ENCODE measurements at regions not wholly inside any gene's neighbourhood (a gene's known extent, or its start where the extent isn't known, plus 50 kb on each side); places are given as distances from the start of the nearest gene placed in this dataset.

- no peak for DNase-seq
- no peaks in the 10 kb centered on the region for H3K4me1 ChIP-seq (replicated peaks; ENCODE audit: insufficient read depth)
- no peak overlapping the region for H3K27ac ChIP-seq
- no peaks in the 10 kb centered on the region for H3F3A ChIP-seq (ENCODE audit: insufficient read depth, low read depth)
- ChIA-PET CTCF (no interaction called here), POLR2A (ENCODE audit: unreplicated experiment) (no interaction called here)
- no peaks in the 10 kb centered on the region for H4K20me1 ChIP-seq (ENCODE audit: insufficient read depth)
- H3K9me2 ChIP-seq (ENCODE audit: insufficient read depth): no peaks in the 10 kb centered on the region
- TF ChIP-seq EZH2 (IDR thresholded peaks at IDR 0.05; ENCODE audit: low read depth): no peak
- TF ChIP-seq CTCF (conservative IDR thresholded peaks at IDR 0.05): no peak
- no peak overlapping the region for H3K4me2 ChIP-seq
- no peaks in the 10 kb centered on the region for H3K27me3 ChIP-seq (ENCODE audit: insufficient read depth, low read depth)
- H3K4me3 ChIP-seq: no peak overlapping the region
- no TSS peak for BruUV-seq (replicated peaks)
- H3K36me3 ChIP-seq (ENCODE audit: low read depth): no peaks in the 10 kb centered on the region
- H3K79me2 ChIP-seq (ENCODE audit: low read depth): no peaks in the 10 kb centered on the region
- H3K9me3 ChIP-seq (ENCODE audit: insufficient read depth, low read depth): no peaks in the 10 kb centered on the region
- no peak overlapping the region for H2AFZ ChIP-seq
- intact Hi-C loops (cut with micrococcal nuclease; ENCODE audit: unreplicated experiment): no loop called here
Observed at GRCh38 chrX:20593402-20593801, 326.7 kb upstream of the RPS6KA3 start.

- H3K4me3 ChIP-seq: no peak overlapping the region
- no peaks in the 10 kb centered on the region for H3K4me1 ChIP-seq (replicated peaks; ENCODE audit: insufficient read depth)
- H3K27ac ChIP-seq: no peak overlapping the region
- intact Hi-C loops (cut with micrococcal nuclease; ENCODE audit: unreplicated experiment): no loop called here
- BruUV-seq (replicated peaks): no TSS peak
- H3K4me2 ChIP-seq: no peak overlapping the region
- no peaks in the 10 kb centered on the region for H3K9me3 ChIP-seq (ENCODE audit: insufficient read depth, low read depth)
- no peaks in the 10 kb centered on the region for H4K20me1 ChIP-seq (ENCODE audit: insufficient read depth)
- H3K79me2 ChIP-seq (ENCODE audit: low read depth): no peaks in the 10 kb centered on the region
- POLR2A ChIA-PET (ENCODE audit: unreplicated experiment): no interaction called here
- H3K27me3 ChIP-seq (ENCODE audit: insufficient read depth, low read depth): no peaks in the 10 kb centered on the region
- DNase-seq: no peak
- H3F3A ChIP-seq (ENCODE audit: insufficient read depth, low read depth): no peaks in the 10 kb centered on the region
- H3K9me2 ChIP-seq (ENCODE audit: insufficient read depth): no peaks in the 10 kb centered on the region
- no peak overlapping the region for H2AFZ ChIP-seq
- TF ChIP-seq CTCF (conservative IDR thresholded peaks at IDR 0.05): no peak
- TF ChIP-seq EZH2 (IDR thresholded peaks at IDR 0.05; ENCODE audit: low read depth): no peak
- no peaks in the 10 kb centered on the region for H3K36me3 ChIP-seq (ENCODE audit: low read depth)
- CTCF ChIA-PET: no interaction called here
Observed at GRCh38 chrX:20591246-20591645, 324.5 kb upstream of the RPS6KA3 start.

- Histone ChIP-seq H3K4me1 (replicated peaks; ENCODE audit: insufficient read depth) (no peaks in the 10 kb centered on the region), H2AFZ (no peak overlapping the region), H3K9me2 (ENCODE audit: insufficient read depth) (no peaks in the 10 kb centered on the region), H3K36me3 (ENCODE audit: low read depth) (no peaks in the 10 kb centered on the region), H4K20me1 (ENCODE audit: insufficient read depth) (no peaks in the 10 kb centered on the region), H3K4me3 (no peak overlapping the region), H3K9me3 (ENCODE audit: insufficient read depth, low read depth) (no peaks in the 10 kb centered on the region), H3K4me2 (no peak overlapping the region), H3K27ac (no peak overlapping the region), H3K79me2 (ENCODE audit: low read depth) (no peaks in the 10 kb centered on the region), H3F3A (ENCODE audit: insufficient read depth, low read depth) (no peaks in the 10 kb centered on the region), H3K27me3 (ENCODE audit: insufficient read depth, low read depth) (no peaks in the 10 kb centered on the region)
- ChIA-PET CTCF (no interaction called here), POLR2A (ENCODE audit: unreplicated experiment) (no interaction called here)
- intact Hi-C loops (cut with micrococcal nuclease; ENCODE audit: unreplicated experiment): no loop called here
- DNase-seq: no peak
- no TSS peak for BruUV-seq (replicated peaks)
- TF ChIP-seq CTCF (conservative IDR thresholded peaks at IDR 0.05): no peak
- TF ChIP-seq EZH2 (IDR thresholded peaks at IDR 0.05; ENCODE audit: low read depth): no peak
Observed at GRCh38 chrX:20585782-20586181, 319.1 kb upstream of the RPS6KA3 start.

All from PC-9 (cell line).